Astrocyte (in vitro differentiated cells and primary cell): ENCODE measurements at regions not wholly inside any gene's neighbourhood (a gene's known extent, or its start where the extent isn't known, plus 50 kb on each side); places are given as distances from the start of the nearest gene placed in this dataset.

Source experiments
- CTCF ChIP-seq: IDR thresholded peaks from 2 replicates; pipeline ENCODE4 v1.5.1; 2011; ENCODE audit warnings: low read depth, mild to moderate bottlenecking, inconsistent platforms, low read length, moderate library complexity; ENCODE audit not compliant: insufficient read depth
- EZH2 ChIP-seq: IDR thresholded peaks from 2 replicates; pipeline ENCODE4 v1.6.1; 2012; ENCODE audit warnings: mild to moderate bottlenecking, low read length, inconsistent platforms; ENCODE audit not compliant: insufficient read depth

DNA sequence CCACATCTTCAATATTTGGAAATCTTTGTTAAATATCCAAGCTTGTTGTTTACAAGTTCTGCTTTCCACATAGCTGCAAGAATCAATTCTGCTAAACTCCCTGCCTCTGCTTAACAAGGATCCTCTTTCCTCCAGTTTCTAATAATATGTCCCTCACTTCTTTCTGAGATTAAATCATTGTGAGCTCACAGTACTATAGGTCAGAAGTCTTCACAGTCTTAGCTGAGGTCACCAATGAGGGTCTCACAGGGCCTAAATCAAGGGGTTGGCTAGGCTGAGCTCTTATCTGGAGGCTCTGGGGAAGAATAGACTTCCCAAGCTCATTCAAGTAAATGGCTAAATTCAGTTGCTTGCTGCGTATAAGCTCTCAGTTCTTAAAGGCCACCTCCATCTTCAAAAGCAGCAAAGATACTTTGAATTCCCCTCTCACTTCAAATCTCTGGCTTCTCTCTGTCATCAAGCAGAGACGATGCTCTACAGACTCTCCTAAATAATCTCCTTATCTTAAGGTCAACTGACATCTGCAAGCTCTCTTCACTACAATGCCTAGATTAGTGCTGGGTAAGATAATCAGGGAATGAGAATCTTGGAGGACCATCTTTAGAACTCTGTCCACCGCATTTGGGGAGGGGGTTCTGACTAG lies 175.3 kb downstream of the PLPPR4 start:
- TF ChIP-seq CTCF = no peak
- TF ChIP-seq EZH2 = no peak
